ENCODE measurements at regions not wholly inside any gene's neighbourhood (a gene's known extent, or its start where the extent isn't known, plus 50 kb on each side); places are given as distances from the start of the nearest gene placed in this dataset.
"Not testable (repeated sequence)": the region's sequence is repeated elsewhere in the genome, so short reads cannot be mapped to it uniquely, and the experiment has no call there.

DNA sequence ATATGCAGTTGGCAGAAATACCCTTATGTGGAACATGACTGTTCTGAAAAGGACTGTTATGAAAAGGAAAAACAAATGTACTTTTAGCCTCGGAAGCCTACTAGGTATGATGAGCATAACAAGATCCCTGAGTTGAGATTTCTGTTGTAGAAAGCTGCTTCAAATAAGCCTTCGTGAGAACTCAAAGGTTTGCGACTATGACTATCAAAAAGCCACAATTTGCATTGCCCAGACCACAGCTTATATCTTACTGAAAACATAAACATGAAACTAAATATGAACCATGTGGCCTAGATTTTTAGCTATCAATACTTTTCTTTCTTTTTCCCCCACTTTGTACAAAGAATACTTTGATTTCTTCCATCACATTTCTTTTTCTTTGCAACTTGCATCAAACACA, 398.2 kb upstream of the LCORL start:
- TF ChIP-seq, protein P1, sequence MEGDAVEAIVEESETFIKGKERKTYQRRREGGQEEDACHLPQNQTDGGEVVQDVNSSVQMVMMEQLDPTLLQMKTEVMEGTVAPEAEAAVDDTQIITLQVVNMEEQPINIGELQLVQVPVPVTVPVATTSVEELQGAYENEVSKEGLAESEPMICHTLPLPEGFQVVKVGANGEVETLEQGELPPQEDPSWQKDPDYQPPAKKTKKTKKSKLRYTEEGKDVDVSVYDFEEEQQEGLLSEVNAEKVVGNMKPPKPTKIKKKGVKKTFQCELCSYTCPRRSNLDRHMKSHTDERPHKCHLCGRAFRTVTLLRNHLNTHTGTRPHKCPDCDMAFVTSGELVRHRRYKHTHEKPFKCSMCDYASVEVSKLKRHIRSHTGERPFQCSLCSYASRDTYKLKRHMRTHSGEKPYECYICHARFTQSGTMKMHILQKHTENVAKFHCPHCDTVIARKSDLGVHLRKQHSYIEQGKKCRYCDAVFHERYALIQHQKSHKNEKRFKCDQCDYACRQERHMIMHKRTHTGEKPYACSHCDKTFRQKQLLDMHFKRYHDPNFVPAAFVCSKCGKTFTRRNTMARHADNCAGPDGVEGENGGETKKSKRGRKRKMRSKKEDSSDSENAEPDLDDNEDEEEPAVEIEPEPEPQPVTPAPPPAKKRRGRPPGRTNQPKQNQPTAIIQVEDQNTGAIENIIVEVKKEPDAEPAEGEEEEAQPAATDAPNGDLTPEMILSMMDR (IDR thresholded peaks at IDR 0.05; ENCODE audit: extremely low read depth, missing control alignments): no peak
- no peak for DNase-seq (ENCODE audit: low spot score)

DNA sequence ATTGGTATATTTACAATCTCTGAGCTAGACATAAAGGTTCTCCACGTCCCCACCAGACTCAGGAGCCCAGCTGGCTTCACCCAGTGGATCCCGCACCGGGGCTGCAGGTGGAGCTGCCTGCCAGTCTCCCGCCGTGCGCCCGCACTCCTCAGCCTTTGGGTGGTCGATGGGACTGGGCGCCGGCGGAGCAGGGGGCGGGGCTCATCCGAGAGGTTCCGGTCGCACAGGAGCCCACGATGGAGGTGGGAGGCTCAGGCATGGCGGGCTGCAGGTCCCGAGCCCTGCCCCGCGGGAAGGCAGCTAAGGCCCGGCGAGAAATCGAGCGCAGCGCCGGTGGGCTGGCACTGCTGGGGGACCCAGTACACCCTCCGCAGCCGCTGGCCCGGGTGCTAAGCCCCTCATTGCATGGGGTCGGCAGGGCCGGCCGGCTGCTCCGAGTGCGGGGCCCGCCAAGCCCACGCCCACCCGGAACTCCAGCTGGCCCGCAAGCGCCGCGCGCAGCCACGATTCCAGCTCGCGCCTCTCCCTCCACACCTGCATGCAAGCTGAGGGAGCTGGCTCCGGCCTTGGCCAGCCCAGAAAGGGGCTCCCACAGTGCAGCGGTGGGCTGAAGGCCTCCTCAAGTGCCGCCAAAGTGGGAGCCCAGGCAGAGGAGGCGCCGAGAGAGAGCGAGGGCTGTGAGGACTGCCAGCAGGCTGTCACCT, 396.8 kb upstream of the LCORL start:
- not testable (repeated sequence) for DNase-seq (ENCODE audit: low spot score)

DNA sequence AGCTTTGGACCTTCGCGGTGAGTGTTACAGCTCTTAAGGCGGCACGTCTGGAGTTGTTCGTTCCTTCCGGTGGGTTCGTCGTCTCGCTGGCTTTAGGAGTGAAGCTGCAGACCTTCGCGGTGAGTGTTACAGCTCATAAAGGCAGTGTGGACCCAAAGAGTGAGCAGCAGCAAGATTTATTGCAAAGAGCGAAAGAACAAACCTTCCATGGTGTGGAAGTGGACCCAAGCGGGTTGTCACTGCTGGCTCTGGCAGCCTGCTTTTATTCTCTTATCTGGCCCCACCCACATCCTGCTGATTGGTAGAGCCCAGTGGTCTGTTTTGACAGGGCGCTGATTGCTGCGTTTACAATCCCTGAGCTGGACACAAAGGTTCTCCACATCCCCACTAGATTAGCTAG, 396.1 kb upstream of the LCORL start:
- DNase-seq (ENCODE audit: low spot score): not testable (repeated sequence)

DNA sequence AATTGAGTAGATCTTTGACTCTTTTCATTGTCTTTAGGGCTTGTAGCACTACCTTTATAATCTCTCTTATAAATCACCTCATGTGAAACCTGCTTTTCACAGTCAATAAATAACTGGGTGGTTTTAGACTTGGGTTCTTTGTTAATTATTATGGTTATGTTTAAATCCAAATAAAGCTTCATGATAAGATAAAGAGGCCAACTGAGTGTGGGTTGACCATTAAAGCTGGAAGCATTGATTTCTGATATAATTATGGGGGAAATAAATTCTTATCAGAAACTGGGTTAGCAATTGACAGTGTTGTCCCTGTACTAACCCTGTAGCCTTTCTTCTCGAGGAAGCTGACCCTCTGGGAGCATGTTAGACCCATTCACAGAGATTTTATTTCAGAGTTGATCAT, 384.7 kb upstream of the LCORL start:
- TF ChIP-seq, protein P1 (IDR thresholded peaks at IDR 0.05; ENCODE audit: extremely low read depth, missing control alignments): no peak
- no peak for DNase-seq (ENCODE audit: low spot score)

DNA sequence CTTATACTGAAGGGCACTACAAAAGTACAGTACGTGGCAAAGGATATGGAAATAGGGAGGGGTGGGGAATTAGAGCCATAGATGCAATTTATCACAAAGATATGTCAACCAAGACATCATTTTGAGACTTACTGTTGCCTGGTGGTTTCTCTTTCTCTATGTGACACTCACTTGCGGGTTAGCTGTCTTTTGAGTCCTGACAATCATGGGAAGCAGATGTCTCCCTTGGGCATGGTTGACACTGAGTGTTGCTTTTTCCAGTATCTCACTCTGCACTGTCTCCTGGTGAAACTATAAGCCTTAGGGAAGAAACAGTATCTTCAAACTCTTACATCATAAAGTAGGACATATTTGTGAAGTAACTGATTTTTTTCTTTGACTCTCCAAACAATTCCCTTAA, 383.5 kb upstream of the LCORL start:
- no peak for DNase-seq (ENCODE audit: low spot score)
- TF ChIP-seq, protein P1 (IDR thresholded peaks at IDR 0.05; ENCODE audit: extremely low read depth, missing control alignments): no peak

DNA sequence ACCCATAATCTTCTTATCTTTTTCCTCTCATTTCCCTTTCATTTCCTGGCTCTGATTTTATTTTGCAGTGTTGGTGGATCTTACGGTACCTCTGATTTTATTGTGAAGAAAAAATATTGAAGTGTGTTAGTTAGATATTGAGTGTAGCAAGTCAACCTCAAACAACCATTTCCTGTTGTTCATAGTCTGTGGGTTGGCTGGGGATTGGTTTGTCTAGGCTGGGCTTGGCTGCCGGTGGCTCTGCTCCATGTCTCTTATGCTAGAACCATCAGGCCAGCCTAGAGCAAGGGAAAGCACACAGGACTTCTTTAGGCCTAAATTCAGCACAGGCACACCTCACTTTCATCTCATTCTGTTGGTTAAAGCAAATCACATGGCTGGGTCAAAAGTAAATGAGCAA, 383.1 kb upstream of the LCORL start:
- no peak for DNase-seq (ENCODE audit: low spot score)
- TF ChIP-seq, protein P1 (IDR thresholded peaks at IDR 0.05; ENCODE audit: extremely low read depth, missing control alignments): no peak

DNA sequence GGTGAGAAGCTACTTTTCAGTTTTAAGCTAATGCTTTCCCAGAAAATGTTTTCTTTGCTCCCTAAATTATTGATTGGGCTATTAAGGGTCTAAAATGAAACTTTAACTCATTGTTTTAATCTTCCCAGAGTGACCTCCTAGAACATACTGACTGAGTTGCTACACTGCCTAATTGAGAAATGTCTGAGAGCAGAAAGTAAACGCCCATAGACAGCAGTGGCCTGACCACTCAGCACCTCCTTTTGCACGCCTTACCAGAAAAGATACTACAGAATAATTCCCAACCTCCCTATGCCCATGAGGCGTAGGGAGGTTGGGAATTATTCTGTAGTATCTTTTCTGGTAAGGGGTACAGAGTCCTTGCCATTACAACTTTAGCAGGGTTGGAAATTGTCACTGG, 381.8 kb upstream of the LCORL start:
- DNase-seq (ENCODE audit: low spot score): no peak
- TF ChIP-seq, protein P1 (IDR thresholded peaks at IDR 0.05; ENCODE audit: extremely low read depth, missing control alignments): no peak

DNA sequence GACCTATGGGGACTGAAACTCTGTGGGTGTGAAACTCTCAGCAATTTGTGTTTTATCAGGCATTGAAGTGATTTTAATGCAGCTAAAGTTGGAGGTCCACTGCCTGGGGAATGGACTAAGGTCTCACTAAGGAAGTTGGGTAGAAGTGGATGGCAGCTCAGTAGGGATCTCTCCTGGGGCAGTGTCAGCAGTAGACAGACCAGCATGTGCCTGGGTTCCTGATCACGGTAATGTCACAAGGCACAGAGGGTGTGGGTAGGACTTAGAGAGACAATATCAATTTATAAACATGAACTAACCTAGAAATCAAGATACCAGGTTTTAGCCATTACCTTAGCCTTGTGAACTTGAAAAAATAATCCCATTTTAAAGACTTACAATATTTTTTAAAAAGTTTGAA, 380.3 kb upstream of the LCORL start:
- DNase-seq (ENCODE audit: low spot score): no peak
- TF ChIP-seq, protein P1 (IDR thresholded peaks at IDR 0.05; ENCODE audit: extremely low read depth, missing control alignments): no peak
